HepG2 (cell line): ENCODE measurements at regions not wholly inside any gene's neighbourhood (a gene's known extent, or its start where the extent isn't known, plus 50 kb on each side); places are given as distances from the start of the nearest gene placed in this dataset.
A peak's percentile ranks its signal among the peaks of the same experiment; 100 is the strongest.

Experiments
- ARNT2 ChIP-seq: sonication (generic); formaldehyde crosslinking; IDR thresholded peaks from 2 replicates; pipeline ENCODE4 v1.8.0; 2022; ENCODE audit warnings: mild to moderate bottlenecking, low read depth, missing genetic modification reagents, moderate library complexity
- BRCA1 ChIP-seq: sonication (generic); formaldehyde crosslinking; IDR thresholded peaks from 2 replicates; pipeline ENCODE4 v1.4.0; 2020; ENCODE audit warnings: missing genetic modification reagents
- ELF1 ChIP-seq: sonication (generic); formaldehyde crosslinking; IDR thresholded peaks from 2 replicates; pipeline ENCODE4 v1.4.0; 2020; ENCODE audit warnings: missing genetic modification reagents
- ERF ChIP-seq: IDR thresholded peaks from 2 replicates; pipeline ENCODE4 v1.6.1; 2018; ENCODE audit warnings: missing biosample characterization, missing genetic modification reagents
- FOSL1 ChIP-seq: sonication (generic); formaldehyde crosslinking; IDR thresholded peaks from 2 replicates; pipeline ENCODE4 v1.9.0; 2021; ENCODE audit warnings: missing genetic modification reagents, borderline replicate concordance
- FOSL2 ChIP-seq: sonication (generic); formaldehyde crosslinking; IDR thresholded peaks from 2 replicates; pipeline ENCODE4 v1.4.0; 2020; ENCODE audit warnings: missing genetic modification reagents
- GABPA ChIP-seq, 2 experiments: IDR thresholded peaks; 2 replicates each; pipeline ENCODE4 v1.6.1; 2011 to 2016; ENCODE audit warnings: low read depth in 2 of 2, low read length in 1 of 2, missing biosample characterization in 1 of 2, missing genetic modification characterization in 1 of 2
- GLMP ChIP-seq: sonication (generic); formaldehyde crosslinking; IDR thresholded peaks from 2 replicates; pipeline ENCODE4 v1.9.0; 2021; ENCODE audit warnings: missing genetic modification reagents, mild to moderate bottlenecking, borderline replicate concordance
- HDAC1 ChIP-seq: sonication (generic); formaldehyde crosslinking; IDR thresholded peaks from 2 replicates; pipeline ENCODE4 v1.5.1; 2020; ENCODE audit warnings: mild to moderate bottlenecking, missing genetic modification reagents
- HOXA9 ChIP-seq: sonication (generic); formaldehyde crosslinking; IDR thresholded peaks from 2 replicates; pipeline ENCODE4 v1.8.1; 2022; ENCODE audit warnings: missing genetic modification reagents, mild to moderate bottlenecking, moderate library complexity, borderline replicate concordance
- JDP2 ChIP-seq: sonication (generic); formaldehyde crosslinking; IDR thresholded peaks from 2 replicates; pipeline ENCODE4 v1.8.1; 2022; ENCODE audit warnings: missing genetic modification reagents, borderline replicate concordance
- MED8 ChIP-seq: sonication (generic); formaldehyde crosslinking; IDR thresholded peaks from 2 replicates; pipeline ENCODE4 v1.8.1; 2023; ENCODE audit warnings: mild to moderate bottlenecking, missing genetic modification reagents; ENCODE audit not compliant: insufficient replicate concordance
- MIER3 ChIP-seq: IDR thresholded peaks from 2 replicates; pipeline ENCODE4 v1.6.1; 2016; ENCODE audit warnings: missing compliant biosample characterization, borderline replicate concordance
- PCBP1 ChIP-seq: fragments of 200-400 bp; formaldehyde crosslinking; IDR thresholded peaks from 2 replicates; pipeline ENCODE4 v1.6.1; 2017; ENCODE audit warnings: mild to moderate bottlenecking, low read depth, low read length, borderline replicate concordance
- PHF8 ChIP-seq: sonication (generic); formaldehyde crosslinking; IDR thresholded peaks from 2 replicates; pipeline ENCODE4 v1.5.0; 2020; ENCODE audit warnings: missing genetic modification reagents
- SP5 ChIP-seq: IDR thresholded peaks from 2 replicates; pipeline ENCODE4 v1.6.1; 2016; ENCODE audit warnings: low read depth, borderline replicate concordance
- TEAD3 ChIP-seq: optimal IDR thresholded peaks from 2 replicates; pipeline ENCODE3; 2016; ENCODE audit warnings: borderline replicate concordance
- THAP11 ChIP-seq: IDR thresholded peaks from 2 replicates; pipeline ENCODE4 v1.6.1; 2016; ENCODE audit warnings: missing biosample characterization, missing genetic modification reagents
- ZBTB7B ChIP-seq: sonication (generic); formaldehyde crosslinking; IDR thresholded peaks from 2 replicates; pipeline ENCODE4 v1.4.0; 2020; ENCODE audit warnings: missing genetic modification reagents
- ZFY ChIP-seq: sonication (generic); formaldehyde crosslinking; IDR thresholded peaks from 2 replicates; pipeline ENCODE4 v1.4.0; 2020; ENCODE audit warnings: missing genetic modification reagents
- ZNF335 ChIP-seq: sonication (generic); formaldehyde crosslinking; IDR thresholded peaks from 2 replicates; pipeline ENCODE4 v1.4.0; 2020; ENCODE audit warnings: missing genetic modification reagents
- ZNF503 ChIP-seq: sonication (generic); formaldehyde crosslinking; IDR thresholded peaks from 2 replicates; pipeline ENCODE4 v1.4.0; 2020; ENCODE audit warnings: missing genetic modification reagents
- TF ChIP-seq, protein P1 (sequence below): IDR thresholded peaks from 2 replicates; pipeline ENCODE4 v1.6.1; 2018; ENCODE audit warnings: missing genetic modification reagents, mild to moderate bottlenecking, missing compliant biosample characterization
- TF ChIP-seq, protein P2 (sequence below): sonication (generic); formaldehyde crosslinking; IDR thresholded peaks from 2 replicates; pipeline ENCODE4 v1.4.0; 2020; ENCODE audit warnings: missing genetic modification reagents, borderline replicate concordance

- TF ChIP-seq GLMP (CRISPR knock-in tag): no peak
- TF ChIP-seq, protein P1, sequence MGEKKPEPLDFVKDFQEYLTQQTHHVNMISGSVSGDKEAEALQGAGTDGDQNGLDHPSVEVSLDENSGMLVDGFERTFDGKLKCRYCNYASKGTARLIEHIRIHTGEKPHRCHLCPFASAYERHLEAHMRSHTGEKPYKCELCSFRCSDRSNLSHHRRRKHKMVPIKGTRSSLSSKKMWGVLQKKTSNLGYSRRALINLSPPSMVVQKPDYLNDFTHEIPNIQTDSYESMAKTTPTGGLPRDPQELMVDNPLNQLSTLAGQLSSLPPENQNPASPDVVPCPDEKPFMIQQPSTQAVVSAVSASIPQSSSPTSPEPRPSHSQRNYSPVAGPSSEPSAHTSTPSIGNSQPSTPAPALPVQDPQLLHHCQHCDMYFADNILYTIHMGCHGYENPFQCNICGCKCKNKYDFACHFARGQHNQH: peak; percentile 16; the same call in 1 of the 2 replicates
- peak; percentile 74 for TF ChIP-seq TEAD3
- no peak for TF ChIP-seq PCBP1
- TF ChIP-seq ELF1 (CRISPR knock-in tag): peak; percentile 67
- peak; percentile 77 for TF ChIP-seq ZNF503 (CRISPR knock-in tag)
- 0 out of 2 replicates have a peak, but pooled peaks have one; percentile 63 for TF ChIP-seq BRCA1 (CRISPR knock-in tag)
- TF ChIP-seq JDP2: no peak
- no peak for TF ChIP-seq HOXA9
- no peak for TF ChIP-seq ARNT2 (CRISPR knock-in tag)
- TF ChIP-seq GABPA (IDR thresholded peaks at IDR 0.05; ENCODE audit: low read depth, low read length): no peak
- TF ChIP-seq GABPA (CRISPR knock-in tag; IDR thresholded peaks at IDR 0.05; ENCODE audit: low read depth): peak; percentile 49; the same call in 1 of the 2 replicates
- TF ChIP-seq MED8: no peak
- TF ChIP-seq PHF8 (CRISPR knock-in tag): no peak
- TF ChIP-seq THAP11: 0 out of 2 replicates have a peak, but pooled peaks have one; percentile 31
- TF ChIP-seq HDAC1 (CRISPR knock-in tag): 0 out of 2 replicates have a peak, but pooled peaks have one; percentile 38
- peak; percentile 66 for TF ChIP-seq ZFY (CRISPR knock-in tag)
- TF ChIP-seq SP5 (CRISPR knock-in tag): no peak
- TF ChIP-seq ZNF335: 0 out of 2 replicates have a peak, but pooled peaks have one; percentile 24
- TF ChIP-seq, protein P2, sequence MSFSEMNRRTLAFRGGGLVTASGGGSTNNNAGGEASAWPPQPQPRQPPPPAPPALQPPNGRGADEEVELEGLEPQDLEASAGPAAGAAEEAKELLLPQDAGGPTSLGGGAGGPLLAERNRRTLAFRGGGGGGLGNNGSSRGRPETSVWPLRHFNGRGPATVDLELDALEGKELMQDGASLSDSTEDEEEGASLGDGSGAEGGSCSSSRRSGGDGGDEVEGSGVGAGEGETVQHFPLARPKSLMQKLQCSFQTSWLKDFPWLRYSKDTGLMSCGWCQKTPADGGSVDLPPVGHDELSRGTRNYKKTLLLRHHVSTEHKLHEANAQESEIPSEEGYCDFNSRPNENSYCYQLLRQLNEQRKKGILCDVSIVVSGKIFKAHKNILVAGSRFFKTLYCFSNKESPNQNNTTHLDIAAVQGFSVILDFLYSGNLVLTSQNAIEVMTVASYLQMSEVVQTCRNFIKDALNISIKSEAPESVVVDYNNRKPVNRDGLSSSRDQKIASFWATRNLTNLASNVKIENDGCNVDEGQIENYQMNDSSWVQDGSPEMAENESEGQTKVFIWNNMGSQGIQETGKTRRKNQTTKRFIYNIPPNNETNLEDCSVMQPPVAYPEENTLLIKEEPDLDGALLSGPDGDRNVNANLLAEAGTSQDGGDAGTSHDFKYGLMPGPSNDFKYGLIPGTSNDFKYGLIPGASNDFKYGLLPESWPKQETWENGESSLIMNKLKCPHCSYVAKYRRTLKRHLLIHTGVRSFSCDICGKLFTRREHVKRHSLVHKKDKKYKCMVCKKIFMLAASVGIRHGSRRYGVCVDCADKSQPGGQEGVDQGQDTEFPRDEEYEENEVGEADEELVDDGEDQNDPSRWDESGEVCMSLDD (CRISPR knock-in tag): peak; percentile 58; the same call in 1 of the 2 replicates
- TF ChIP-seq MIER3 (CRISPR knock-in tag): 0 out of 2 replicates have a peak, but pooled peaks have one; percentile 40
- TF ChIP-seq ZBTB7B: peak; percentile 47; the same call in 1 of the 2 replicates
- TF ChIP-seq ERF (CRISPR knock-in tag): peak; percentile 46
- no peak for TF ChIP-seq FOSL1 (CRISPR knock-in tag)
- TF ChIP-seq FOSL2 (CRISPR knock-in tag): peak; percentile 64
These were observed 79.9 kb upstream of the SPTLC3 start (continued) for GRCh38 chr20:12928755-12929401.
